Heart left ventricle (tissue), 16 donors: ENCODE measurements at regions not wholly inside any gene's neighbourhood (a gene's known extent, or its start where the extent isn't known, plus 50 kb on each side); places are given as distances from the start of the nearest gene placed in this dataset.

ENCODE experiments used
- ATAC-seq, 4 donors: fragments of 200-7000 bp; cut with Tn5 transposase; one replicate each; pipeline ENCODE4 v1.9.1; 2020 to 2022; ENCODE audit warnings: moderate library complexity in 4 of 4, mild to moderate bottlenecking in 3 of 4, moderate number of reproducible peaks in 1 of 4
- DNase-seq, 5 donors: peaks; one replicate each; pipeline ENCODE4 v3.0.0-alpha.2; 2020
- H3K27ac ChIP-seq, 12 donors: fragments of 200-600 bp; sonication (generic) in 4 of 12; one replicate each; pipeline versions ENCODE4 v1.5.0 to v1.8.0; 2016 to 2022; ENCODE audit warnings: mild to moderate bottlenecking in 2 of 12
- H3K27me3 ChIP-seq, 9 donors: fragments of 200-600 bp; sonication (generic) in 2 of 9; one replicate each; pipeline versions ENCODE4 v1.5.1 to v1.8.0; 2016 to 2022; ENCODE audit warnings: mild to moderate bottlenecking in 3 of 9
- H3K36me3 ChIP-seq, 9 donors: fragments of 200-600 bp; sonication (generic) in 2 of 9; one replicate each; pipeline versions ENCODE4 v1.5.0 to v1.8.0; 2018 to 2022; ENCODE audit warnings: mild to moderate bottlenecking in 2 of 9
- H3K4me1 ChIP-seq, 12 donors: fragments of 200-600 bp; sonication (generic) in 4 of 12; one replicate each; pipeline versions ENCODE4 v1.5.0 to v1.8.0; 2016 to 2022; ENCODE audit warnings: mild to moderate bottlenecking in 3 of 12
- H3K4me3 ChIP-seq, 12 donors: fragments of 200-600 bp; sonication (generic) in 4 of 12; one replicate each; pipeline versions ENCODE4 v1.5.0 to v1.8.0; 2017 to 2022; ENCODE audit warnings: mild to moderate bottlenecking in 9 of 12, moderate library complexity in 4 of 12
- H3K9me3 ChIP-seq, 12 donors: fragments of 200-600 bp; sonication (generic) in 4 of 12; one replicate each; pipeline versions ENCODE4 v1.5.0 to v1.8.0; 2016 to 2022; ENCODE audit warnings: mild to moderate bottlenecking in 1 of 12
- CTCF ChIP-seq, 12 donors: fragments of 200-600 bp; sonication (generic) in 4 of 12; IDR thresholded peaks; one replicate each; pipeline versions ENCODE4 v1.5.0 to v1.8.0; 2018 to 2022; ENCODE audit warnings: antibody characterized with exemption in 12 of 12, mild to moderate bottlenecking in 5 of 12
- POLR2A ChIP-seq, 2 donors: fragments of 450-650 bp; IDR thresholded peaks; one replicate each; pipeline ENCODE4 v1.6.1; 2017; ENCODE audit warnings: antibody characterized with exemption in 2 of 2, mild to moderate bottlenecking in 2 of 2, moderate library complexity in 2 of 2
- WGBS, 4 donors: extraction: QIAGEN DNeasy Blood & Tissue Kit in 2 of 4; methylation state at CpG; one replicate each; pipeline versions ENCODE4 v1.1.5 to v1.1.7; 2013 to 2018; 5-methylcytosine and 5-hydroxymethylcytosine counted together
- intact Hi-C, 10 donors: fragments of 100-400 bp; cut with DNase I; formaldehyde crosslinking; loops; one replicate each; pipeline versions ENCODE4 v1.11.1 to v1.14.2; 2022
- donor health status: ischemic (EF 13 %, LVEDD 7.1; RV severe dilation, severe dysfunction).
- donor health status: healthy with polysubstance abuse.
- donor health status: DM: no; HTN: yes; CAD: no.
- donor health status: DM: no; HTN: no; CAD: no.
- donor health status: ischemic (EF 25% LVEDD 6.9; RV normal size, moderate dysfunction).
- donor health status: ischemic (EF 25% LVEDD 5.7; RV mildly dilated, moderate dysfunction).
- donor health status: healthy.
- donor health status: DM: yes; HTN: yes; CAD: no.
- donor health status: ischemic (EF 35%, LVEDD 5.7; RV mildly dilated, moderate dysfunction).
- donor health status: nonischemic (EF 11% LVEDD 7.7; RV severe dilation, severe dysfunction).
- donor health status: DM: yes; HTN: yes; CAD: no.
- donor health status: PGD.
- donor health status: ischemic (EF 29% LVEDD 5.4; RV normal size, mild dysfunction).
- donor health status: nonischemic (EF 23%, LVEDD 6.1; RV moderate dilation, normal function).

- Histone ChIP-seq H3K27me3 (no peaks in the 10 kb centered on the region), H3K4me1 (no peaks in the 10 kb centered on the region), H3K27ac (no peak overlapping the region), H3K9me3 (peaks cover 0 to 15% (median 0%) of the 10 kb centered on the region in 12 donors), H3K36me3 (no peaks in the 10 kb centered on the region), H3K4me3 (no peak overlapping the region)
- intact Hi-C loops: no loop called here
- no peak for TF ChIP-seq POLR2A (IDR thresholded peaks at IDR 0.05)
- no peak for TF ChIP-seq CTCF (IDR thresholded peaks at IDR 0.05)
- WGBS, 4 donors: 73 to 82% (median 81%) methylated on average over 3 of the region's 3 CpGs
- no peak for DNase-seq
- no peak for ATAC-seq
Observed at GRCh38 chr12:17334784-17335183, 728.8 kb upstream of the LMO3 start.

GRCh38 chr12:17333287-17333686 lies 727.3 kb upstream of the LMO3 start:
- Histone ChIP-seq H3K36me3 (no peaks in the 10 kb centered on the region), H3K27ac (no peak overlapping the region), H3K9me3 (peaks cover 0 to 7% (median 0%) of the 10 kb centered on the region in 12 donors), H3K4me1 (no peaks in the 10 kb centered on the region), H3K27me3 (no peaks in the 10 kb centered on the region), H3K4me3 (no peak overlapping the region)
- DNase-seq (no peak), ATAC-seq (no peak)
- intact Hi-C loops: no loop called here
- 81 to 91% (median 83%) methylated on average over 3 of the region's 3 CpGs for WGBS, 4 donors
- TF ChIP-seq POLR2A (IDR thresholded peaks at IDR 0.05): no peak
- TF ChIP-seq CTCF (IDR thresholded peaks at IDR 0.05): no peak

- DNase-seq (no peak), ATAC-seq (no peak)
- H3K36me3 ChIP-seq: no peaks in the 10 kb centered on the region
- no peak overlapping the region for H3K27ac ChIP-seq
- WGBS, 4 donors: 11 to 23% (median 19%) methylated on average over 2 of the region's 2 CpGs
- intact Hi-C loops: no loop called here
- H3K4me3 ChIP-seq: no peak overlapping the region
- H3K27me3 ChIP-seq: no peaks in the 10 kb centered on the region
- H3K9me3 ChIP-seq: peaks cover 0 to 6% (median 0%) of the 10 kb centered on the region in 12 donors
- no peaks in the 10 kb centered on the region for H3K4me1 ChIP-seq
- TF ChIP-seq POLR2A (IDR thresholded peaks at IDR 0.05) (no peak), CTCF (IDR thresholded peaks at IDR 0.05) (no peak)
Observed at GRCh38 chr12:17326649-17327048, 720.7 kb upstream of the LMO3 start.

GRCh38 chr12:17322090-17322489 lies 716.1 kb upstream of the LMO3 start:
- H3K36me3 ChIP-seq: no peaks in the 10 kb centered on the region
- H3K4me1 ChIP-seq: no peaks in the 10 kb centered on the region
- peaks cover 0 to 40% (median 5%) of the 10 kb centered on the region in 12 donors for H3K9me3 ChIP-seq
- intact Hi-C loops: no loop called here
- H3K27ac ChIP-seq: no peak overlapping the region
- 77 to 89% (median 86%) methylated on average over 2 of the region's 2 CpGs for WGBS, 4 donors
- TF ChIP-seq POLR2A (IDR thresholded peaks at IDR 0.05): no peak
- TF ChIP-seq CTCF (IDR thresholded peaks at IDR 0.05): no peak
- H3K4me3 ChIP-seq: no peak overlapping the region
- H3K27me3 ChIP-seq: no peaks in the 10 kb centered on the region
- ATAC-seq: no peak
- no peak for DNase-seq
